GM21447 (cell line): ENCODE measurements at regions not wholly inside any gene's neighbourhood (a gene's known extent, or its start where the extent isn't known, plus 50 kb on each side); places are given as distances from the start of the nearest gene placed in this dataset.

Source experiments
- ATAC-seq: cut with Tn5 transposase; IDR thresholded peaks from one replicate; pipeline ENCODE4 v1.9.1; 2021; ENCODE audit not compliant: unreplicated experiment

- ATAC-seq, result no peak
Observed at GRCh38 chrX:15985937-15986336, 131.3 kb upstream of the AP1S2 start.

- ATAC-seq, result no peak
Observed at GRCh38 chrX:15983034-15983433, 128.4 kb upstream of the AP1S2 start.

GRCh38 chrX:15977644-15978043, 123.0 kb upstream of the AP1S2 start:
- no peak for ATAC-seq

- ATAC-seq, result no peak
Observed at GRCh38 chrX:15976396-15976795, 121.8 kb upstream of the AP1S2 start.

- no peak for ATAC-seq
Observed at GRCh38 chrX:15973946-15974345, 119.3 kb upstream of the AP1S2 start.

GRCh38 chrX:15973299-15973698, 118.7 kb upstream of the AP1S2 start:
- ATAC-seq, result no peak

GRCh38 chrX:15971696-15972095, 117.1 kb upstream of the AP1S2 start:
- ATAC-seq, result no peak

- ATAC-seq, result no peak
Observed at GRCh38 chrX:15963858-15964257, 109.2 kb upstream of the AP1S2 start.

GRCh38 chrX:15960237-15960636, 105.6 kb upstream of the AP1S2 start:
- ATAC-seq, result no peak

GRCh38 chrX:15956681-15957080, 102.1 kb upstream of the AP1S2 start:
- no peak for ATAC-seq

GRCh38 chrX:15953801-15954200, 99.2 kb upstream of the AP1S2 start:
- no peak for ATAC-seq

GRCh38 chrX:15952212-15952611, 97.6 kb upstream of the AP1S2 start:
- no peak for ATAC-seq

- no peak for ATAC-seq
Observed at GRCh38 chrX:15948318-15948660, 93.7 kb upstream of the AP1S2 start.

- no peak for ATAC-seq
Observed at GRCh38 chrX:15947648-15948317, 93.2 kb upstream of the AP1S2 start.

GRCh38 chrX:15946783-15947580, 92.4 kb upstream of the AP1S2 start:
- ATAC-seq, result no peak

GRCh38 chrX:15943391-15943790, 88.8 kb upstream of the AP1S2 start:
- no peak for ATAC-seq

- no peak for ATAC-seq
Observed at GRCh38 chrX:15942307-15942706, 87.7 kb upstream of the AP1S2 start.

- ATAC-seq, result no peak
Observed at GRCh38 chrX:15939737-15940136, 85.1 kb upstream of the AP1S2 start.

- no peak for ATAC-seq
Observed at GRCh38 chrX:15938072-15938471, 83.5 kb upstream of the AP1S2 start.

GRCh38 chrX:15931362-15931761, 76.7 kb upstream of the AP1S2 start:
- no peak for ATAC-seq

GRCh38 chrX:15930585-15930984, 76.0 kb upstream of the AP1S2 start:
- ATAC-seq, result no peak

GRCh38 chrX:15929194-15929593, 74.6 kb upstream of the AP1S2 start:
- ATAC-seq, result no peak

GRCh38 chrX:15926622-15927021, 72.0 kb upstream of the AP1S2 start:
- ATAC-seq, result no peak
